HG03432 (cell line): ENCODE measurements at regions not wholly inside any gene's neighbourhood (a gene's known extent, or its start where the extent isn't known, plus 50 kb on each side); places are given as distances from the start of the nearest gene placed in this dataset.
"Not testable (repeated sequence)": the region's sequence is repeated elsewhere in the genome, so short reads cannot be mapped to it uniquely, and the experiment has no call there.

Source experiments
- ATAC-seq: cut with Tn5 transposase; IDR thresholded peaks from one replicate; pipeline ENCODE4 v1.9.1; 2021; ENCODE audit warnings: mild to moderate bottlenecking, moderate library complexity; ENCODE audit not compliant: unreplicated experiment

DNA sequence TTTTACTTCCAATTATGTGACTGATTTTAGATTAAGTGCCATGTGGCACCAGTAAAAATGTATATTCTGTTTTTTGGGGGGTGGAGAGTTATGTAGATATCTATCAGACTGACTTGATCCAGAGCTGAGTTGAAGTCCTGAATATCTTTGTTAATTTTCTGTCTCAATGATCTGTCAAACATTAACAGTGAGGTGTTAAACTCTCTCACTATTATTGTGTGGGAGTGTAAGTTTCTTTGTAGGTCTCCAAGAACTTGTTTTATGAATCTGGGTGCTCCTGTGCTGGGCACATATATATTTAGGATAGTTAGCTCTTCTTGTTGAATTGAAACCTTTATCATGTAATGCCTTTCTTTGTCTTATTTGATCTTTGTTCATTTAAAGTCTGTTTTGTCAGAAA, 276.5 kb upstream of the USP25 start:
- ATAC-seq = no peak

DNA sequence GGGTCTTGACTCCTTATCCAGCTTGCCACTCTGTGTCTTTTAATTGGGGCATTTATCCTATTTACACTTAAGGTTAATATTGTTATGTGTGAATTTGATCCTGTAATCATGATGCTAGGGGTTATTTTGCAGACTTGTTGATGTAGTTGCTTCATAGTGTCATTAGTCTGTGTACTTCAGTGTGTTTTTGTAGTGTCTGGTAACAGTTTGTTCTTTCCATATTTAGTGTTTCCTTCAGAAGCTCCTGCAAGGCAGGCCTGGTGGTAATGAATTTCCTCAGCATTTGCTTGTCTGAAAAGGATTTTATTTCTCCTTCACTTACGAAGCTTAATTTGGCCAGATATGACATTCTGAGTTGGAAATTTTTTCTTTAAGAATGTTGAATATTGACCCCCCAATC, 276.0 kb upstream of the USP25 start:
- ATAC-seq = not testable (repeated sequence)

DNA sequence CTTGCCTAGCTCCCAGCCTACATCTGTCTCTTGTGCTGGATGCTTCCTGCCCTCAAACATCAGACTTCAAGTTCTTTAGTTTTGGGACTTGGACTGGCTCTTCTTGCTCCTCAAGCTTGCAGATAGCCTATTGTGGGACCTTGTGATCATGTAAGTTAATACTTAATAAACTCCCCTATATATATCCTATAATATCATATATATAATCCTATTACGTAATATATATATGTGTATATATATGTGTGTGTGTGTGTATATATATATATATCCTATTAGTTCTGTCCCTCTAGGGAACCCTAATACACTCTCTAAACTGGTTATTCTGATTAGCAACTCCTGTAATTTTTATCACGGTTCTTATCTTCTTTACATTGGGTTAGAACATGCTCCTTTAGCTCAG, 274.9 kb upstream of the USP25 start:
- not testable (repeated sequence) for ATAC-seq

DNA sequence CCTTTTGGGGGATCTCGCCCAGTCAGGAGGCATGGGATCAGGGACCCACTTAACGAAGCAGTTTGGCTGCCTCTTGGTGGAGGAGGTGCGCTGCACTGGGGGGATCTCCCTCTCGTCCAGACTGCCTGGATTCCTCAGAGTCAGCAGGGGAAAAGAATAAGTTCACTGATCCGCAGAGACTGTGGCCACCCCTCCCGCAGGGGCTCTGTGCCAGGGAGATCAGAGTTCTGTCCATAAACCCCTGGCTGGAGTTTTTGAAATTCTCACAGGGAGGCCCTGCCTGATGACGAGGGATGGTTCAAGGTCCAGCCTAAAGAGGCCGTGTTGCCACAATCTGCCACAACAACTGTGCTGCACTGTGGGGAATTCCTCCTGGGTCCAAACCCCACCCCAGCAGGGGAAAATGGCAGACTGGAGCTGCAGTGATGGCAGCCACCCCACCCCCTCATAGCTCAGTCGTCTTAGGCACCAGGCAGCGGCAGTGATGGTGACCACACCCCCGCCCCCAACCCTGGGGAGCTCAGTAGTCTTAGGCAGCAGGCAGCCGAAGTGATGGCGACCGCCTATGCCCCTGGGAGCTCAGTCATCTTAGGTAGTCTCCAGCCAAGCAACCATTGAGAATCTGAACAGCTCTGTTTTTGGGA, 273.8 kb upstream of the USP25 start:
- ATAC-seq = no peak

DNA sequence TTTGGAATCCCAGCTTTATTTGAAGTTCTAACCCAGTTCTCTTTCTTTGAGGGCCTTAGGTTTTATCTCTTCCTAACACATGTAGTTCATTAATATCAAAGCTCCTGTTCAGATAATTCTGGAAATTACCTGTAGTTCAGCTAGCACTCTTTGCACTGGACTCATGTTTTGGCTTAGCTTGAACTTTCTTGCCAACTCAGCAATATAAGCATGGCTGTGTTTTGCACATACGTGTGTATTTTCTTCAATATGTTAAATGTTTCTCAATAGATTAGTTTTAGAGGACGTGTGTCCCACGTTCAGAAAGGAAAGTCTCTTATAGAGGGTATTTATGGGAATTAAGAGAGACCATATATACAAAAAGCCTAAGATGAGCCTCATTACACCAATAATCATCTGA, 271.8 kb upstream of the USP25 start:
- no peak for ATAC-seq

DNA sequence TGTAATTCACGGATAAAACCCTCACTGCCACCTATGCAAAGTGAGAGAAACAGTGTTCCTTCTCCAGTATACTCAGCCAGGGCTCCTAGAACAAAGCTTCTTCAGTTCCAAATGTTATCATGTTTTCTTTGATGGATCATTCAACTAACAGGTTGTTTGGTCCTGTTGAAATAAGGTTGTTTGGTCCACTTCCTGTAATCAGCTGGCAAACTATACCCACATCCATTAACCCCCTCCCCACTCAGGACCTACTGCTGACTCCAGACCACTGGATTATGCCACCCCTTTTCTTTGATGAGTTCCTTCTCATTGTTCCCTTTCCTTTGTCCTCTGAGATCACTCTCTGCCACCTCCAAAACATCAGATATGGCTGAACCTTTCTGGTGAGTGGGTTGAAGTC, 267.7 kb upstream of the USP25 start:
- no peak for ATAC-seq

DNA sequence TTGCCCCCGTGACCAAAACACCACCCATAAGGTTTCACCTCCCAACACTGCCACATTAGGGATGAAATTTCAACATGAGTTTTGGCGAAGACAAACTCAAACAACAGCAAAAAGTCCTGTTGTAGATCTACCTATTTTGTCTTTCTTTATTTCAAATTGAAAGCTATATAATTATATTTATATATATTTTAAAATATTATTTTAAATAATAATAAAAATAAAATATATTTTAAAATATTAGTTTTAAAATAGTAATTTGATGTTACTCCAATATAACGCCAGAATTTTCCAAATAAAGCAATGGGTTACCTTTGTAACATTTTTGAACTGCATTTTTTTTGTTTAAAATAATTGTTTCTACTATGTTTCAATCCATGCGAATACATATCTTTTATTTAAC, 263.5 kb upstream of the USP25 start:
- no peak for ATAC-seq

DNA sequence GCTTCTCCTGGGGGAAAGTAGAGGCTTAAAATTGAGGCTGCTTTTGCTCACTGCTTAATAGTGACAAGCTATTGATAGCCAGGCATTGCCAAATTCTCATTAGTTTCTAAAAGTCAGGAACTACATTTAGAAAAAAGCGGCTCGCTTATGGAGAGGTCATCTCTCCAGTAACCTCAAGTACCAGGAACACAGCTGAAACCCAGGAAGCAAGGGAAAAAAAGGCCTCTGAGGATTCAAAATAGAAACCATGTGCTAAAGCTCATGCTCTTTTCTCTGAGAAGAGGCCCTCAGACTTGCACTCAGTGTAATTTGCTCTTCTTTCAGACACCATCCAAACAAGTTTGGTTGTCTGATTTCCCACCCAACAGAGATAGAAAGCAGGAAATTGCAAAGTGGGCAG, 261.4 kb upstream of the USP25 start:
- ATAC-seq = no peak

DNA sequence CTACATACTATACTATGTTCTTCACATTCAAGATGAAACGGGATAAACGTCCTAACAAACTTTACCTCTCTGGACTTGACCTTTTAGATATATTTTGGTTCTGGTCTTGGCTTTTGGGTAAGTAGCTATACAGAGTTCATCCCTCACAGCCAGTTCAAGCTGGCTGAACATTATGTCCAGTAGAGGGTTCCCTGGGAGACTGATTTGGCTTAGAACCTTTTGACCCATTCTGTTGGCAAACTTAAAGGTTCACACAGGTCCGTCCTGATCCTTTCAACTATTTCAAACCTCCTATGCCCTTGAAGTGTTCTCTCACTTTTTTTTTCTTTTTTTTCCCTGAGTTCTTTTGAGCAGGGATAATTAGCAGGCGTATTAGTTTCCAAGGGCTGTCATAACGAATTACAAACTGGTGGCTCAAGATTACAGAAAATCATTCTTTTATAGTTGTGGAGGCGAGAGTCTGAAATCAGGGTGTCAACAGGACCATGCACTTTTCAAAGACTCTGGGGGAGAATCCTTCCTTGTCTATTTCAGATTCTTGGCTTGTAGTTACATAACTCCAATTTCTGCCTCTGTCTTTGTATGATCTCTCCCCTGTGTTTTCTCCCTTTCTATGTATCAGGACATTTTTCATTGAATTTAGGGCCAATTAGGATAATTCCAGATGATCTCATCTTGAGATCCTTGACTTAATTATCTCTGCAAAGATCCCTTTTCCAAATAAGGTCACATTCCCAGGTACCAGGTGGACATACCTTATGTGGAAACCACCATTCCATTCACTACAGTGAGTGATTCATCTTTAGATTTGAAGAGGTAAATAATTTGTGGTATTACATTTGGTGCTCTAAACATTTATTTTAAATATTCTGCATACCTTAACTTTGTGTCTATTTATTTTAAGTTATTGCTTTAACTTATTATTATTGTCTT, 257.4 kb upstream of the USP25 start:
- no peak for ATAC-seq

DNA sequence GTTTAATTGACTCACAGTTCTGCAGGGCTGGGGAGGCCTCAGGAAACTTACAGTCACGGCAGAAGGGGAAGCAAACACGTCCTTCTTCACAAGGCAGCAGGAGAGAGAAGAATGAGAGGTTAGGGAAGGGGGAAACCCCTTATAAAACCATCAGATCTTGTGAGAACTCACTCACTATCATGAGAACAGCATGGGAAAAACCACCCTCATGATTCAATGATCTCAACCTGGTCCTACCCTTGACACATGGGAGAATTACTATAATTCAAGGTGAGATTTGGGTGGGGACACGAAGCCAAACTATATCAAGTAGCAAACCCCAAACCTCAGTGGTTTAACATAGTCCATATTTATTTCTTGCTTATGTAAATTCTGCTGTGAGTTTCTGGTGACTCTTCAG, 252.0 kb upstream of the USP25 start:
- ATAC-seq = not testable (repeated sequence)

DNA sequence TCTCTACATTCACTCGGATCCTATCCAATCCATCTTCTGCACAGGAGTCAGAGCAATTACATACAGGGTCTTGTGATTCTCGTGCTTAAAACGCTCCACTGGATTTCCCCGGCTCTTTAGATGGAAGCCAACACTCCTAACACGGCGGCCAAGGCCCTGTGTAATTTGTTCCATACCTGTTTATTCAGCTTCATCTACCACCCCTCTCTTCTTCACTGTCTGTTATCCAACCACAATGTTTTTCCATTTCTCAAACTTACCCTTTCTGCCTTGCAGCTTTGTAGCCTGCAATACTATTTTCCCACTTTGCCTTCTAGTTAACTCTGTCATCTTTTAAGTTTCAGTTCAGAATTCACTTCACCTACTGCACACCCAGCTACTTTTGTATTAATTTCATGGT, 249.6 kb upstream of the USP25 start:
- no peak for ATAC-seq

DNA sequence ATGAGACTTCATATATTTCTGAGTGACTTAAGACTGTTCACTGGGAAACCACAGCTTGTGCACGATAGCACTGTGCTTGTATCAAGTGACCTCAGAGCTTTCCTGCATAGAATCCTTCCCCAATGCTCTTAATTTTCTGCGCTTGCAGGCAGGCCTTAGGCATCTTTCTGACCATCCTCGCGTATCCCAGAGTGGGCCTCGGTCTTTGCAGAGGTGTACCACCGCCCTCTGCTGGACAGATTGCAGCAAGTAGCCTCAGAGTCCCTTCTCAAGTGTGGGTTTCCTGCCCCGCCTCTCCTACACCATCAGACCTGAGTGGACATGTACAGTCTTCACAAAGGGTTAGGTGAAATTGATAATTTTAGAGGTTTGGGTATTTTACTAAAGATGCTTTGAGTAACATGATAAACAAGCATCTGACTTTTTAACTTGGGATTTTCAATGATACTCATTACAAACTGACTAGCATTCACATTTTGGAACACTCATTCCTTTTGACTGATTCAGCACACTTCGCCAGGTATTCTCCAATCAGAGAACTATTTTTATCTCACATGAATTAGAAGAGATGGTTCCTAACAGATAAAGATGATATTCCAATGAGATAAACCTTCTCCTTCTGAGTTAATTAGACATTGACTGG, 246.5 kb upstream of the USP25 start:
- ATAC-seq = peak; percentile 98

DNA sequence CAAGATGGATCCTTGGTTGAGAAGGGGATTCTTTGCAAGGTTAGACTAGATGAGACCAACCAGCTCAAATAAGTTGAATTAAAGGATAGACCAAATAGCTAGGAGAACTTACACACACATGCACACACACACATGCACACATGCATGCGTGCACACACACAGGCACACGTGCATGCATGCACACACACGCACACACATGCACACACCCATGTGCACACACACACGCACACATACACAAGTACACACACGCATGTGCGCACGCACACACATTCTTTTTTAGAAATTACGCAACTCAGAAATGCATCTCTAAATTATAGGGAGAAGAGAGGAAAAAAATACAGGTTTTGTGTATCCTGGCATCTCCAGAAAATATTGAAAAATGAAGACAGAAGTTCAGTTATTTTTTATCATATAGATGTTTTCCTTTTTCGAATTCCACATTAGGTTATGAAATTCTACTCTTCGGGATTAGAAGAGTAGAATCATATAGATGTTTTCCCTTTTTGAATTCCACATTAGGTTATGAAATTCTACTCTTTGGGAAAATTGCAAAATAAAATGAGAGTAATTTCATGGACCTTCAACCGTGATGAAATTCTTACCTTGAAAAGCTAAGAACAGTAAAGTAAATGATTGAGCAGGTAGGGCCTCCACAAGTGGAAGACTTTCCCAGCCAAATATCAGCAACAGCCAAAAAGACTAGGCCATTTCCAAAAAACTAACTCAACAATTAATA, 243.2 kb upstream of the USP25 start:
- ATAC-seq = no peak

DNA sequence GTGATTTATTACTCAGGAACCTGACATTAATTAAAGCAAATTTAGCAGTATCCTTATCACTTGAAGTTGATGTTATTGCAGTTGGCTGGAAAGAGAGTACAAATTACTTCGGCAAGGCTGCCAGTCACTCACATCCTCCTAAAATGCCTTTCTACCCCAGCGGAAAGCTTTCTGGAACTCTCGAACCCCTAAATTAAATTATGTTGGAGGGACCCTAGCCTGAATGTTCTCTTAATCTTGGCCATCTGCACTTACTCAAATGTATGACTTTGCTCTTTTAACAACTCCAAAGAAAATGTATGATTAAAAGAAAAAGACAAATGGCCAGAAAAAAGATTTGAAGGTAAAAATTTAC, 242.6 kb upstream of the USP25 start:
- no peak for ATAC-seq

DNA sequence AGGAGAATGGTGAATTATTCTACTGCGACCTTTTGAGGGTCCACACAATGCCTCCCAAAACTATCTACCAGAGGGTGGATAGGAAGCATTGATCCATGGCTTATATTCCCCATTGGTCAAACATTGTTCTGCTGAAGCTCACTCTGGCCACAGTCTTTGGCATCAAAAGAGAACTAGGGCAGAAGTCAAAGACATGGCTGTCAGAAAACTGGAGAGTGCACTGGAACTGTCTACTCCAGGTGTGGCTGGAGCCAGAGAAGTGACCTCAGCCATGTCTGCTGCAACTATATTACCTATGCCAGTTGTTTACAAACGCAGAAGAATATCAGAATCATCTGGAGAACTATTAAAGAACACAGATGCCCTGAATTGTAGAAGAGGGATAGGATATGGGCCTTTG, 238.7 kb upstream of the USP25 start:
- ATAC-seq = no peak

DNA sequence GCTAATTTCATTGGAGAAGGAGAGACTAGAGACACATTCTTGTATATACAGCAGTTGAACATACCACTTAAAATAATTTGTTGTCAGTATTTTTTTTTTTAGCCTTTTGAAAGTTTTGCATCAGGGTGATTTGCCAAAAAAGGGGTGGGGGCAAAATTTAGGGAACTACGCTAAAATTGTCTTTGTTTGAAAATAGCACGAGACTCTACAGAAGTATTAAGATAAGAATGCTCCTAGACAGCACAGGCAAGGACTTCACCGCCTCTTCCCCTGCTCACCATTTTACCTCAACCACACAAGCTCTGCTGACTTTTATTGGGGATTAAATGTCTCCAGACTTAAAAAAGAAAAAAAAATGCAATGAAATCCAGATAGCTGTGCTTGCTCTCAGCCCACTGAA, 236.1 kb upstream of the USP25 start:
- no peak for ATAC-seq

DNA sequence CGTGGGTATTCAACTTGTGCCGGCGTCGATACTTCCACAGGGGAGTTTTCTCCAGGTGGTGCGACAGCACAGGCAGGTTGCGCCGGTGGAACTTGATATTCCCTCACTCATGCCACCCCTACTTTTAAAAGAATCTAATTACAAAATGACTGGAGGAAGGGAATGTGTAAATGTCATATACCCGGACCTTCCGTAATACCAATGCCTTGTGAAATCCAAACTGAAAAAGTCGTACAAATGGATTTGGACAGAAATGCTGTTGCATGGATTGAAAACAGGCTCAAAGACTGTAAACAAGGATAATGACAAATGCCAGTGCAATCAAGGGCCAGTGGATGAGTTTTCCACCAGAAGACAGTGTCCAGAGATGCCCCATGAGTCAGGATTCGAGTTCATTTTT, 235.3 kb upstream of the USP25 start:
- no peak for ATAC-seq

DNA sequence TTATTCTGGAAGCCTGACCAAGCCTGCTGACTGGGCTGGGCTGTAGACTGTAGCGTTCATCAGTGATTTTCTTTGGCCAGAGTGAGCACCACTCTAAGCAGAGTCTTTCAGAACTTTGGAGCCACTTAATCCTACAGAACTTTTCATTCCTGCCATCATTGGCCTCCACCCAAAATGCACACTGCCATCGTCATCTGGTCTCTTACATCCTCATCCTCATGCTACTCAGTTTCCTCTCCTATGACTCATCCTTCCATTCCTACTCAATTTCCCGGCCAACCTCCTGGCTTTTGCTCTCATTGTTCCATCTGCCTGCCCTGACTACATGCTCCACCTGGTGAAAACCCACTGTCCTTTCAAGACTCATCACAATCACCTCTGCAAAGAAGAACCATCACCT, 233.8 kb upstream of the USP25 start:
- ATAC-seq = no peak

DNA sequence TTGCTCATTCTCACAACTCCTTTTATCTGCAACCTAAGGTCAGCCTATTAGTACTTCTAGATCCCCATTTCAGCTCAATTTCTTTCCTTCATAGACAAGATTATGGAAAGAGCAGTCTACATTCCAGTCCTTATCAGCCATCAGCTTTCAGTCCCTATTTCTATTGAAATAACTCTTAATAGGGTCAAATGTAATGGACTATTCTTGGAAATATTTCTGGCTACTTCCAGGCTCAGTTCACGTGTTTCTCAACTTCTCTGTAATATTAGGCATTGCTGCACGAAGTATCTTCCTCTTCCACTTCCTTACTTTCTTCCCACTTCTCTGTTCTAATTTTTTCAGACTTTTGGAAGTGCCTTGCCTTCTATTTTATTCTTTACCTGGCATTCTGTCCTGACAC, 232.9 kb upstream of the USP25 start:
- no peak for ATAC-seq

DNA sequence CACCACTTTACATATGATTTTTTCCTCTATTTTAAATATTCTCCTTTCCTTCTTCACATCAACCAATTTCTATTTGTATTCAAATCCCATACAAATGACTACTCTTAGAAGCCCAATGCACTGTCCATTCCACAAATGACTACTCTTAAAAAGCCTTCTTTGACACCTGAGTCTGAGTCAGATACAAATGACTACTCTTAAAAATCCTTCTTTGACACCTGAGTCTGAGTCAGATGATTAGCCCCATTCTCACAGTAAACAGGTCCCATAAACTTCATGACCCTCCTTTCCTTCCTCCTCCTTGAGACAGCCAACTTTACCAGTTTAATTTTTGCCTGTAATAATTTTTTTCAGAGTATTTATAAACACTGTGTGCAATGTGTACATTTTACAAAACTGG, 231.3 kb upstream of the USP25 start:
- no peak for ATAC-seq

DNA sequence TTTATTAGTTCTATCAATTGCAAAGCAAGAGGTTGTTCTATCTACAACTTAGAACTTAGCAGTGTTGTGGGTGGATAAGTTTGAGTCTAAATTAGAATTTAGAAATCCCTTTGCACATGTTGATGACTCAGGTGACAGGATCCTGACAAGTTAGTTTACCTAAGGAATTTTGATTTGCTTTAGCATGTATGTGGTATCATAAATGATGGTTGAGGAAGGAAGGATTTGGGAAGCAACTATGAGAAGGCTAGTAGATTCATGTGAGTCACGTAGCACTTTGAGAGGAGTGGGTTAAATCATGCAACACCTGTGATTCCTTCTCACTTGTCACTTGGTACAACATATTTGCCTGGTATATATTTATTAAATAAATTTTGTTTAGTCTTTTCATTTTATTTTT, 223.7 kb upstream of the USP25 start:
- ATAC-seq = no peak
